ENCODE measurements at regions not wholly inside any gene's neighbourhood (a gene's known extent, or its start where the extent isn't known, plus 50 kb on each side); places are given as distances from the start of the nearest gene placed in this dataset.

DNA sequence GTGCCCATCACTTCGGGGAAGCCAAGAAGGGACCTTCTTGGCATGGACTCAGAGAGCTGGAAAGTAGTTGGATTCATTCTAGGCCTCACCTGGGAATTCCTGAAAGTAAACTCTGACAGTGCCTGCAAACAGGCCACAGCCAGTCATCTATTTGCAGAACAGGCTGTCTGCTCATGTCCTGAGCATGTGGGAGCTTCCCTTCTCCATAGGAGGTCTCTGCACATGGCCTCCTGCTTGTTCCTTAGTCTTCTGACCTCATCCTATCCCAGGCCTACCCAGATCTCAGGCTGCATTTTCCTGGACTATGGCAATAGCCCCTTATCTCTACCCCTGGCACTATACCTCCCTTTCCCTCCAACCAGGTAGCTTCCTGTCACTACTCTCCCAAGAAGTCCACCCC lies 67.2 kb upstream of the FSTL4 start:
- no peak for DNase-seq (ENCODE audit: low read depth)
- TF ChIP-seq, protein P1, sequence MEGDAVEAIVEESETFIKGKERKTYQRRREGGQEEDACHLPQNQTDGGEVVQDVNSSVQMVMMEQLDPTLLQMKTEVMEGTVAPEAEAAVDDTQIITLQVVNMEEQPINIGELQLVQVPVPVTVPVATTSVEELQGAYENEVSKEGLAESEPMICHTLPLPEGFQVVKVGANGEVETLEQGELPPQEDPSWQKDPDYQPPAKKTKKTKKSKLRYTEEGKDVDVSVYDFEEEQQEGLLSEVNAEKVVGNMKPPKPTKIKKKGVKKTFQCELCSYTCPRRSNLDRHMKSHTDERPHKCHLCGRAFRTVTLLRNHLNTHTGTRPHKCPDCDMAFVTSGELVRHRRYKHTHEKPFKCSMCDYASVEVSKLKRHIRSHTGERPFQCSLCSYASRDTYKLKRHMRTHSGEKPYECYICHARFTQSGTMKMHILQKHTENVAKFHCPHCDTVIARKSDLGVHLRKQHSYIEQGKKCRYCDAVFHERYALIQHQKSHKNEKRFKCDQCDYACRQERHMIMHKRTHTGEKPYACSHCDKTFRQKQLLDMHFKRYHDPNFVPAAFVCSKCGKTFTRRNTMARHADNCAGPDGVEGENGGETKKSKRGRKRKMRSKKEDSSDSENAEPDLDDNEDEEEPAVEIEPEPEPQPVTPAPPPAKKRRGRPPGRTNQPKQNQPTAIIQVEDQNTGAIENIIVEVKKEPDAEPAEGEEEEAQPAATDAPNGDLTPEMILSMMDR (IDR thresholded peaks at IDR 0.05; ENCODE audit: insufficient read depth, low read depth, low read length, missing control alignments) = no peak
- H3K4me3 ChIP-seq (ENCODE audit: low read length) = no peak overlapping the region

- no peak for DNase-seq (ENCODE audit: low read depth)
- TF ChIP-seq, protein P1 (IDR thresholded peaks at IDR 0.05; ENCODE audit: insufficient read depth, low read depth, low read length, missing control alignments) = no peak
- H3K4me3 ChIP-seq (ENCODE audit: low read length) = no peak overlapping the region
Measured at GRCh38 chr5:133675376-133676154, 63.2 kb upstream of the FSTL4 start.

DNA sequence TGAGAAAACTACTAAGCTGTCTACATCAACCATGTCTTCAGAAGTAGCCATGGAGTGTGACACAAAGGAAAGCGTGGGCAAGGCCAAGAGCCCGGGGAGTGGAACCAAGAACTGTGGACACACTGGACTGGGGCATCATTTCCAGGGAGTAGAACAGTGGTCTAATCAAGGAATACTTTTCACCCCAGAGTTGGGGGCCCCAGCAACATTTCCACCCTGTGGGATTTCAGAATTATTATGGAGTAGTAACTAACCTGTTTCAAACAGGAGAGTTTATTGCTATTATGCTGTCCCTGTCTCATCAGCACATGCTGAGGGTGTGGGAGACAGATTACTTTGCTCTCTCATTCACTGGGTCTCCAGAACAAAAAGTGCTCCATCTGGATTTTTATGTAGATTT lies 58.0 kb upstream of the FSTL4 start:
- TF ChIP-seq, protein P1 (IDR thresholded peaks at IDR 0.05; ENCODE audit: insufficient read depth, low read depth, low read length, missing control alignments) = no peak
- H3K4me3 ChIP-seq (ENCODE audit: low read length) = no peak overlapping the region
- DNase-seq (ENCODE audit: low read depth) = no peak

DNA sequence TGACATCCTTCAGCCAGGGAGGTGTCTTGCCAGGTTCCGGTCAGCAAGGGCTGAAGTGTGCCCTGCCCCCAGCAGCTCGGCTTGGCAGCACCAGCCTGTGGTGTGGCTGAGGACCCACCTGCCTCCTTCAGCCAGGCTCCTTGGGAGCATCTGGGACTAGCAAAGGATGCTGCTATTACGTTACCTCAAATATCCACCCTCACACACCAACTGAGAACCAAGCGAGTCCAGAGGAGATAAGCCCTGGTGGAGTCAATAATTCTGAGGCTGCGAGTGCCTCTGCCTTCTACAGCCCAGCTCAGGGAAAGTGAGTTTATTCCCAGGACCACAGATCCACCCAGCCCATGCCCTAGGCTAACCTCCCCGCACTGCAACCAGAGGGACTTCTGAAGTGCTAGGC lies 57.1 kb upstream of the FSTL4 start:
- no peak overlapping the region for H3K4me3 ChIP-seq (ENCODE audit: low read length)
- TF ChIP-seq, protein P1 (IDR thresholded peaks at IDR 0.05; ENCODE audit: insufficient read depth, low read depth, low read length, missing control alignments) = no peak
- DNase-seq (ENCODE audit: low read depth) = no peak

- H3K4me3 ChIP-seq (ENCODE audit: low read length) = no peak overlapping the region
- no peak for DNase-seq (ENCODE audit: low read depth)
- TF ChIP-seq, protein P1 (IDR thresholded peaks at IDR 0.05; ENCODE audit: insufficient read depth, low read depth, low read length, missing control alignments) = no peak
Measured at GRCh38 chr5:133668458-133668857, 56.1 kb upstream of the FSTL4 start.

- no peak overlapping the region for H3K4me3 ChIP-seq (ENCODE audit: low read length)
- DNase-seq (ENCODE audit: low read depth) = no peak
- TF ChIP-seq, protein P1 (IDR thresholded peaks at IDR 0.05; ENCODE audit: insufficient read depth, low read depth, low read length, missing control alignments) = no peak
Measured at GRCh38 chr5:133667217-133667616, 54.9 kb upstream of the FSTL4 start.

- TF ChIP-seq, protein P1 (IDR thresholded peaks at IDR 0.05; ENCODE audit: insufficient read depth, low read depth, low read length, missing control alignments) = no peak
- H3K4me3 ChIP-seq (ENCODE audit: low read length) = no peak overlapping the region
- DNase-seq (ENCODE audit: low read depth) = no peak
Measured at GRCh38 chr5:133665571-133665970, 53.2 kb upstream of the FSTL4 start.
